GM12865 (cell line): ENCODE measurements at regions not wholly inside any gene's neighbourhood (a gene's known extent, or its start where the extent isn't known, plus 50 kb on each side); places are given as distances from the start of the nearest gene placed in this dataset.
A peak's percentile ranks its signal among the peaks of the same experiment; 100 is the strongest.
"Not testable (repeated sequence)": the region's sequence is repeated elsewhere in the genome, so short reads cannot be mapped to it uniquely, and the experiment has no call there.

Experiments
- DNase-seq: peaks from one replicate; pipeline ENCODE4 v3.0.0; 2010; ENCODE audit warnings: low read depth
- H3K4me3 ChIP-seq: 2 replicates; pipeline ENCODE4 v1.5.1; 2011; ENCODE audit warnings: mild to moderate bottlenecking, low read depth, low read length, control low read depth
- CTCF ChIP-seq: IDR thresholded peaks from 2 replicates; pipeline ENCODE4 v1.5.1; 2011; ENCODE audit warnings: low read length, control low read depth, low read depth, inconsistent platforms; ENCODE audit not compliant: insufficient read depth; ENCODE audit errors: missing control alignments

DNA sequence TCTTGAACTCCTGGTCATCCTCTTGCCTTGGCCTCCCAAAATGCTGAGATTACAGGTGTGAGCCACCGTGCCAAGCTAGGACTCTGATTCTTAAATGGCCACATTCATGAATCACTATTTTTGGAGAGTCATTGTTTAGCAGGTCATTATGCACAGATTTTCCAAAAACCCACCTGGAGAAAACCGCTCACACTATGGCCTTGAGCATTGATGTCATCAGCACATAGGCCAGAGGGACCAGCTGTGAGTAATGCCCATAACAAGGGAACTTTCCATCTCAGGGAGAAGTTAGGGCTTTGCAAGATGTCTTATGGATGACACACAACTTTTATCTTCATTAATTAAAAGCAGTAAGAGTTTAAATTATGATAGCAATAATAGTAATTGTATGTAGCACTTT, 86.4 kb upstream of the KIF5B start:
- no peak overlapping the region for H3K4me3 ChIP-seq
- DNase-seq, result no peak
- no peak for TF ChIP-seq CTCF

DNA sequence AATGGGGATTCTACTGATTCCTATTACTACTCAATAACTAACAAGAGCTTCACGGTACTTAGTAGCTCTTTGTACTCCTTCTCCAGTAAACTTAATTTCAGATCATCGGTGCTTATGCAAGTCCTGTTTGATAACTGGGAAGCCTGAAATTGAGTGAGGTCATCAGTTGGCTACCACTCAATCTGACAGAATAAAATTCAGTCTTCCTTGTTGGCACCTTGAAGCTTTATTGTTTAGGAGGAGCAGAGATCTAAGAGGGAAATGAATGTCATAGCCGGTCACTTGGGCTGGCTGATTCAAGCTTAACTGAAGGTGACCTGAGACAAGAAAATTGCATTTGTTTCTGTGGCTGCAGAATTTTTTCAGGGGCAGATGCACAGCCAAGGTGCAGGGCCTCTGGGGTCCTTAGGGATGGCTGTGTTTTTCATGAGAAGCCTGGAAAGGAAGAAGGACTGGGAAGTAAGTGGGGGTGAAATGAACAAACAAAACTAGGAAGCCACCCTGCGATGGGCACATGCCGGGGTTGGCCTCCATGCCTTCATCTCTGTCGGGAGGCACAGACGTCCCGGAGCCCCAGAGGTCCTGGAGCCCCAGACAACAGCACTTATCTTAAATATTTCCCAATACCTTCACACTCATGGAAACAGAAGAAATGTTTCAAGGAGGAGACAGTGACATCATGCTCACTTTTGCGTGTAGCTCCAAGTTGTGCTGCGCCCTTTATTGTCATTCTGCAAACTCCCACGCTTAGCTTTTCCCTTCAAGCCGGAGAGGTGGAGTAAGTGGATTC, 85.0 kb upstream of the KIF5B start:
- TF ChIP-seq CTCF, result no peak
- H3K4me3 ChIP-seq, result no peak overlapping the region
- no peak for DNase-seq

GRCh38 chr10:32140403-32140802, 84.2 kb upstream of the KIF5B start:
- no peak for TF ChIP-seq CTCF
- no peak overlapping the region for H3K4me3 ChIP-seq
- DNase-seq, result no peak

GRCh38 chr10:32139223-32140073, 83.2 kb upstream of the KIF5B start:
- peak; percentile 28 for DNase-seq
- no peak overlapping the region for H3K4me3 ChIP-seq

DNA sequence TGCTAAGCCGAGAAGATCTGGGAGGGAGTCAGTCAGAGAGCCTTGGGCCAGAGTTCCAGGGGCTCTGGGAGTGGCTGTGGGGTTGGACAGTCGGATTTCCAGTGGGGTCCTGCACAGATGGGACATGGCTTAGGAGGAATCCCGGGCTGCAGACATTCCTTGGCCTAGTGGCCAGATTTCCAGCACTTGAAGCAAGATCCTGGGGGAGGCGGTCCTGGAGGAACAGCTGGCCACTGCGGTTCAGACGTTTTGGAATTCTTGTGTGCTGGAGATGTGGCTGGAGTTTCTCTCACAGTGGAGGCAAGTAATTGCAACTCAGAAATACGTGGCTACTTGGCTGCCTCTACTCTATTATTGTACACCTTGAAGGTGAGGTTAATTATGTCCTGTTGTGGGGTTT, 80.7 kb upstream of the KIF5B start:
- not testable (repeated sequence) for H3K4me3 ChIP-seq, DNase-seq

More at GRCh38 chr10:32139223-32140073, 83.2 kb upstream of the KIF5B start:
- no peak for TF ChIP-seq CTCF

DNA sequence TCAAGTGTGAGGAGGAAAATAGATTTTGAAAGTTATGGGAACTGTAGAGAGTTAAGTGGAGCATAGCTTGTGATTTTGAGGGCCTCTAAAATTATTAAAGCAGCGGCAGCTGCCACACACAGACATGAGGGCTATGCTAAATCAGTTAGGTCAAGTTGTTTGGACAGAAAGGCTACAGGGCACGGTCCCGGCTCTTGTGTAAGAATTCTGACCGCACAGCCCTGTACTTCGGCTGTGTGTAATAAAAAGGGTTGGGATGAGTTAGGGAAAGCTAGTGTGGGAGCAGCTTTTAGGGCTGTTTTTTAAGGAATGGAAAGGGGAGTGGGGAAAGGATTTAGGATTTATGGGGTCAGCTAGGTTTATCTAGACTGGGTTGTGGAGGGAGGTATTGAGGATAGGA, 79.6 kb upstream of the KIF5B start:
- not testable (repeated sequence) for DNase-seq, H3K4me3 ChIP-seq

DNA sequence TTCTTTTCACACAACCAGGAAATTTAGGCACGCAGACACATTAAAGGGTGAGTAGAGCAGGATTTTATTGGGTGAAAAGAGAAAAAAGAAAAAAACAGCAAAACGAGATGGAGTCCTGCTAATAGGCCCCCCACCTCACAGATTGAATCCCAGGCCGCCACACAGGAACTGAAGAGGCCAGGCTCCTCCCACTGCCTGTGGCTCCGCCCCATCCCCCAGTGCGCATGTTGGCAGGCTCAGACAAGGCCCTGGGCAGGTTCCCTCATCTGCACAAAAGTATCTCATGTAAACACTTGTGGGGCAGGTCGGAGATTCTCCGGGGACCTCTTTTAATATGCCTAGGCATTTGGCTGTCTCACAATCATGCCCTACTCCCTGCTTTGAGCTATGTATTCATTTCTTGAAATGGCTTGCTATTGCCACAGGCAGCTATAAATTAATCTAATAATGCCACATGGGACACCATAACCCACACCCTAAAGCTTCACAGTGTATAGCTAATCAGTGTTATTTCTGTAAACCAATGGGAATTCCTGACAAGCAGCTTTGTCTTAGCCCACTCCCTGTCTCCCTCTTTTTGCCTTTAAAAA, 76.2 kb upstream of the KIF5B start:
- TF ChIP-seq CTCF, result no peak
- DNase-seq, result no peak

More for the DNA sequence above, 76.2 kb upstream of the KIF5B start:
- H3K4me3 ChIP-seq, result no peak overlapping the region
